HG02938 (cell line): ENCODE measurements at regions not wholly inside any gene's neighbourhood (a gene's known extent, or its start where the extent isn't known, plus 50 kb on each side); places are given as distances from the start of the nearest gene placed in this dataset.

Source experiments
- ATAC-seq: cut with Tn5 transposase; IDR thresholded peaks from one replicate; pipeline ENCODE4 v1.9.1; 2021; ENCODE audit warnings: mild to moderate bottlenecking, moderate library complexity; ENCODE audit not compliant: unreplicated experiment

GRCh38 chr7:36029853-36030515 lies 123.1 kb upstream of the EEPD1 start:
- no peak for ATAC-seq

- no peak for ATAC-seq
These were observed 120.7 kb upstream of the EEPD1 start for GRCh38 chr7:36032361-36032818.

GRCh38 chr7:36034020-36034419 lies 119.0 kb upstream of the EEPD1 start:
- no peak for ATAC-seq

DNA sequence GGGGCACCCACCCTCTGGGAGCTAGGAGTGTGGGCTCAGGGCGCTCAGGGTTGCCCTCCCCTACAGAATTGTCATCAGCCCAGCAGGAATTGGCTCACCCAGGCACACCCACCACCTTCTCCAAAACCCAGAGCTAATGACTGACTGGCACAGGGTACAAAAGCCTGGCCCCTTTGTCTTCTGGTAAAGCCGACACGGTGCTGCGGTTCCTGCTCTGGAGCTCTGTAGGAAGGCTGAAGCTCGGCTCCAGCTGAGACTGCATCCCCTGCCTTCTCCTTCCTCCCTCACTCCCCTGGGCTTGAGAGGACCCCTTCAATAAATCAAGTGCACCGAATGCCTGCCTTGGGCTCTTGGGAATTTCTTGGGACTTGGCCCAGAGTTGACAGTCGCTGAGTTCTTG lies 117.9 kb upstream of the EEPD1 start:
- ATAC-seq: no peak

DNA sequence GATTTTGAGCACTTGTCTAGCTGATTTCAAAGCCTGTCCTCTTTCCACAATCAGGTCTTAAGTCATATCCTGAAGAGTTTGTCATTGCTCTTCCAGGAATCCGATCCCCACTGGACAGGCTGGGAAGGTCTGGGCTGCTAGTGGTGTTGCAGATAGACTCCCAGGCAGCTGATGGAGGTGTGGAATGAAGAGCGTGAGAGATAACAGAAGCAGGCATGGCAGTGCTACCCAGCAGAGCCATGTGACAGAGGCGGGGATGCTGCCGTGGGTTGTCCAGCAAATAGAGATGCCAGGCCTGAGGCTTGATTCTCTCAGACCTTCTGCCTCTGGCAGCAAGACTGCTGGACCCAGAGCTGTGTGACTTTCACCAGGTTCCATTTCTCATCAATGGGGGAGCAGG lies 116.5 kb upstream of the EEPD1 start:
- ATAC-seq: no peak

- no peak for ATAC-seq
These were observed 115.9 kb upstream of the EEPD1 start for GRCh38 chr7:36037121-36037662.

DNA sequence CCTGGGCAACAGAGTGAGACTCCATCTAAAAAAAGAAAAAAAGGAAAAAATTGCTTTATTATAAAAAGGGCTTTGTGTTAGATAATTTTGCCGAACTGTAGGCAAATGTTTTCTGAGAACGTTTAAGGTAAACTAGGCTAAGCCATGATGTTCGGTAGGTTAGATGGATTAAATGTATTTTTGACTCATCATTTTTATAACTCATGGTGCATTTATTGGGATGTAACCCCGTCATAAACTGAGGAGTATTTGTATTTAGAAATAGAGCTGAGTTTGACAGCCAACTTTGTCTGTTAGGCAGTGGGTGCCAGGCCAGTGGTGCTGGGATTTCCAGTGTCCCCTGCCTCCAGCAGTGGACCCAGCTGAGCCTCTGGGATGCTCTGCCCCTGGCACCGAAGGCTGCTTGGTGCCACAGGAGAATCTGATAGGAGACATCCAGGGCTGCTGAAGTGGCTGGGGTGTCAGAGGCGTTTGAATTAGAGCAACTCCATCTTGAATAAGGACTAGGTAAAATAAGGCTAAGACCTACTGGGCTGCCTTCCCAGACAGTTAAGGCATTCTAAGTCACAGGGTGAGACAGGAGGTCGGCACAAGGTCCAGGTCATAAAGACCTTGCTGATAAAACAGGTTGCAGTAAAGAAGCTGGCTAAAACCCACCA lies 114.9 kb upstream of the EEPD1 start:
- ATAC-seq: no peak

DNA sequence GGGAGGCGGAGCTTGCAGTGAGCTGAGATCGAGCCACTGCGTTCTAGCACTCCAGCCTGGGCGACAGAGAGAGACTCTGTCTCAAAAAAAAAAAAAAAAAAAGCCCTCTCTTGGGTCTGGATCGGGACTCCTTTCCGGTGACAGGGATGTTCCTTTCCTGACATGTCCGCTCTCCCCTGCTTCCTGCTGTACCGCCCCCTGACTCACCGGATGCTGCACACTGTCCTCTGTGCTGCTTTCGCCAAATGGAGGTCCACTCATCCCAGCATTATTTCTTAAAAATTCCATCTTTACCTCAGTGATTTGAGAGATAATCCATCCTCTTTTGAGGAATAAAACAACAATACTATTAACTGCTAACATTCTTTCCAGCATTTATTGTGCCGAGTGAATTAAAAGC lies 113.8 kb upstream of the EEPD1 start:
- ATAC-seq: no peak

DNA sequence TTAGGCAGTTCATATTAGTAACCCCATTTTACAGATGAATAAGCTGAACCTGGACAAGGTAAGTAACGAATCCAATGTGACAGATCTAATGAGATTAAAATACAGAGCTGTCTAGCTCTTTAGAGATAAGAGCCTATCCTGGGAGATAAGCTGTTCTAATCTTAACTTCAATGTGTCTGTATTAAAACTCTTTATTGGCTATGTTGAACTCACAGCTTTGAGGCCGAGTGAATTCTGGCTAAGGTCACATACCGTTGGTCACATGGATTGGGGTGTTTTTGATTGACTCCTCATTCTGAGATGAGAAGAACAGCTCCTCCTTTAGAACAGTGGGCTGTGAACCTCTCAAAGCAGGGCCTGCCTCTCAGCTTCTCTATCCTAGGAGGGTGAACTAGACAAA lies 113.4 kb upstream of the EEPD1 start:
- no peak for ATAC-seq

DNA sequence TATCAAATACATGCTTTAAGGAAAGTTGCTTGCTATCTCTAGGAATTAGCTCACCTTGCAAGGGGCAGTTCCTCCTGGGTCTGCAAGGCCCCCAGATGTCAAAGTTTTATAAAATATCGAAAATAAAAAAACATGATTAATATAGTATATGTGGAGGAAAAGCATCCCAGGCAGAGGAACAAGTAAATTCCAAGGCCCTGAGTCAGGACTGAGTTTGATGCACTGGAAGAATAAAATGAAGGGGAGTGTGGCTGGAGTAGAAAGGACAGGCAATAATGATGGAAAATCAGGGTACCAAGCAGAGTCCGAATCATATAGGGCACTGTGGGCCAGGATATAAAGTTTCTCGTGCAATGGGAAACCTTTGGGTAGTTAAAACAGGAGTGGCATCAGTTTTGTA lies 112.4 kb upstream of the EEPD1 start:
- ATAC-seq: no peak

DNA sequence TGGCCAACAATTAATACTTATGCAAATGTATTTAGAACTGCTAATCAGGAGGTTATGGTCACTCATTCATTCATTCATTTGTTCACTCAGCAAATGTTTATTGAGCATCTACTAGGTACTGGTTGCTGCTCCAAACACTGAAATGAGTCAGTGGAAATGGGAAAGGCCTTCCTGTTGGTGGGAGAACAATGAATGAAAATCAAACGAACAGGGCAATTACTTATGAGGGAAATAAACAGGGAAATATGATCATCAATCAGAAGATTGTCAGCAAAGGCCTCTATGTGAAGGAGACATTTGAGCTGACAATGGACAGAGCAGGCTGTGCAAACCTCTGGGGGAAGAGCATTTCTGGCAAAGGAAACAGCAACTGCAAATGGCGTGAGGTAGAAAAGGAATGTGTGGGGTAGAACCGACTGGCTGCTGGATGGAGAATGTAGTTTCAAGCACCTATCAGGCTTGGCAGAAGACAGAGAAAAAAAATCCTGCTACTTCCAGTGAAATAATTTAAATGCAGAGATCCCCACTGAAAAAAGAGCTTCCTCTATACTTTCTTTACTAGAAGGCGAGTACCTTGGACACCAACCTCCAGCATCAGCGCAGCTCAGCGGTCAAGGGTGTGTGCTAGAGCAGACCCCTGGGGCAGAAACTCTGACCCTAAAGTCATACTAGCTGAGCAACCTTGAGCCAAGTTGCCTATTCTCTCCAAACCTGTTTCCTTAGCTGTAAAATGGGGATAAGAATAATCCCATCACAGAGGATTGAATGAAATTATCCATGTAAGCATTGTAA lies 108.8 kb upstream of the EEPD1 start:
- no peak for ATAC-seq

DNA sequence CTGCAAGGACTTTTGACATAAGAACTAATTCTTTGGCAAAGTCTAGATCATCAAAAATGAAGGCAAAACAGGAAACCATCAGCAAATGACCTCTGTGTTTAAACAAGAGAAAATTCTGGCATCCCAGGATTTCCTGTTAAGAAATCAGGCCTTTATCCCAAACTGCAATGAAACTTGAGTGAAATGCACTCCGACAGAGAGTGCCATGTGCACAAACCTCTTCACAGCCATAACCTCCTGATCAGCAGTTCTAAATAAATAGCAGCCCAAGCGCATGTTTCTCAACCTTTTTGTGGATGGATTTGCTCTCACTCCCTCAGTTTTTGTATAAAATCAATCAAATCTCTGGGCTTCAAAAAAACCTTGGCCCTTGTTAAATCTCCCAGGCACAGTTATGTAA lies 107.7 kb upstream of the EEPD1 start:
- no peak for ATAC-seq

GRCh38 chr7:36045830-36046341 lies 107.2 kb upstream of the EEPD1 start:
- ATAC-seq: no peak

GRCh38 chr7:36047091-36047658 lies 105.9 kb upstream of the EEPD1 start:
- ATAC-seq: no peak

DNA sequence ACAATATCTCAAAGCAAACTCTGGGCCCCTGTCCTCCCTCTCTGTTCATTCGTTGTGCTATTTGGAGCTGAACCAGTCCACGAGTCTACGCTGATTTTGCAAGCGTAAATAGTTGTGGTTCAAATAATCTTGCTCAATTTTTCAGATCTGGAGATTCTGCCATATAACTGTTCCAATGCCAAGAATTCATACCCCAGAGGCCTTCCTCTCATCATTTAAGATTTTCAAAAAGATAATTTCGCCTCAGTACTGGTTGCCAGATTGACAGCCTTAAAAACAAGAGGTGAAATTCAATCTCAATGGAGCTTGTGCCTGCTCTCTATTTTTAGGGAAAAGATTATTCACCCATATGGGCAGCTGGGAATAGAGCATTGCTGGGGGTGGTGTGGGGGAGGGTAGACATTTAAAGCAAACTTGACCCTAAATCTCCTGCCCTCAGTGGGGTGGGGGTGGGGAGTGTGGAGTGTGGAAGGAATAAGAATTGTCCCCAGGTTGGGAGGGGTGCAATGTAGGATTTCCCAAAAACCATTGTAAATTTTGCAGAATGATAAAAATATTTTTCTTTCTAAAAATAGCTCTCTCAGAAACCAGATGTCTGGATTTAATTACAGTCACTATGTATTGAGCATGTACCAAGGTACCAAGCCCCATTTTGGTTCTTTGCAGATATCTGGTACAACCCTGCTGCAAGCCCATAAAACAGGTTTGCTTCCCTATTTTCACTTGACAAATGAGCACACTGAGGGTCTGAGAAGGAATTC lies 104.7 kb upstream of the EEPD1 start:
- no peak for ATAC-seq

GRCh38 chr7:36048902-36049240 lies 104.2 kb upstream of the EEPD1 start:
- no peak for ATAC-seq

DNA sequence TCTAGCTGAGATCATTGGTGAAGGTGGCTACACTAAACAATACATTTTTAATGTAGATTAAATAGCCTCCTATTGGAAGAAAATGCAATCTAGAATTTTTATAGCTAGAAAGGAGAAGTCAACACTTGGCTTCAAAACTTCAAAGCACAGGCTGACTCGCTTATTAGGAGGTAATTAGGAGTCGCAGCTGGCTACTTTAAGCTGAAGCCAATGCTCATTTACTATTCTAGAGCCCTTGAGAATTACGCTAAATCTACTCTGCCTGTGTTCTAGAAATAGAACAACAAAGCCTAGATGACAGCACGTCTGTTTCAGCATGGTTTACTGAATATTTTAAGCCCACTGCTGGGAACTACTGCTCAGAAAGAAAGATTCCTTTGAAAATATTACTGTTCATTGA lies 101.6 kb upstream of the EEPD1 start:
- ATAC-seq: no peak

DNA sequence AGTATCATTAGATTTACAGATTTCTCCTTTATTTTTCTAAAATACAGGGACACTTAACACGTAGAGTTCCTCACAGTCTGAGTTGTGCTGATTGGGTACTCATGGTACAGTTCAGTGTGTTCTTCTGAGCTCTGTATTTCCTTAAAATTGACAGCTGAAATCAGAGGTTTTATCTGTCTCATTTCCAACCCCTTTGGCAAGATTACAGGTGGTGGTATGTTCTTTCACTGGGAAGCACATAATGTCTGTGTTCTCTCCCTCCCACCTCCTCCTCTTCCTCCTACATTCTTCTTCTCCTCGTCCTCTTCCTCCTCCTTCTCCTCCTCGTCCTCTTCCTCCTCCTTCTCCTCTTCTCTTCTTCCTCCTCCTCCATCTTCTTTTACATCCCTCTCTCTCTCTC lies 99.5 kb upstream of the EEPD1 start:
- ATAC-seq: no peak

- ATAC-seq: no peak
These were observed 98.4 kb upstream of the EEPD1 start for GRCh38 chr7:36054637-36055036.

- no peak for ATAC-seq
These were observed 97.8 kb upstream of the EEPD1 start for GRCh38 chr7:36055207-36055606.

- no peak for ATAC-seq
These were observed 95.7 kb upstream of the EEPD1 start for GRCh38 chr7:36057323-36057722.
